ENCODE measurements at regions not wholly inside any gene's neighbourhood (a gene's known extent, or its start where the extent isn't known, plus 50 kb on each side); places are given as distances from the start of the nearest gene placed in this dataset.

GRCh38 chr18:5643288-5643687 is 99.5 kb upstream of the EPB41L3 start:
- TF ChIP-seq POLR2A (IDR thresholded peaks at IDR 0.05; ENCODE audit: low read depth) (no peak), POLR2AphosphoS5 (IDR thresholded peaks at IDR 0.05) (no peak), EP300 (IDR thresholded peaks at IDR 0.05) (no peak)
- TF ChIP-seq, protein P1, sequence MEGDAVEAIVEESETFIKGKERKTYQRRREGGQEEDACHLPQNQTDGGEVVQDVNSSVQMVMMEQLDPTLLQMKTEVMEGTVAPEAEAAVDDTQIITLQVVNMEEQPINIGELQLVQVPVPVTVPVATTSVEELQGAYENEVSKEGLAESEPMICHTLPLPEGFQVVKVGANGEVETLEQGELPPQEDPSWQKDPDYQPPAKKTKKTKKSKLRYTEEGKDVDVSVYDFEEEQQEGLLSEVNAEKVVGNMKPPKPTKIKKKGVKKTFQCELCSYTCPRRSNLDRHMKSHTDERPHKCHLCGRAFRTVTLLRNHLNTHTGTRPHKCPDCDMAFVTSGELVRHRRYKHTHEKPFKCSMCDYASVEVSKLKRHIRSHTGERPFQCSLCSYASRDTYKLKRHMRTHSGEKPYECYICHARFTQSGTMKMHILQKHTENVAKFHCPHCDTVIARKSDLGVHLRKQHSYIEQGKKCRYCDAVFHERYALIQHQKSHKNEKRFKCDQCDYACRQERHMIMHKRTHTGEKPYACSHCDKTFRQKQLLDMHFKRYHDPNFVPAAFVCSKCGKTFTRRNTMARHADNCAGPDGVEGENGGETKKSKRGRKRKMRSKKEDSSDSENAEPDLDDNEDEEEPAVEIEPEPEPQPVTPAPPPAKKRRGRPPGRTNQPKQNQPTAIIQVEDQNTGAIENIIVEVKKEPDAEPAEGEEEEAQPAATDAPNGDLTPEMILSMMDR (IDR thresholded peaks at IDR 0.05) = no peak

Data from esophagus muscularis mucosa (tissue), 4 donors.